ENCODE measurements at regions not wholly inside any gene's neighbourhood (a gene's known extent, or its start where the extent isn't known, plus 50 kb on each side); places are given as distances from the start of the nearest gene placed in this dataset.

DNA sequence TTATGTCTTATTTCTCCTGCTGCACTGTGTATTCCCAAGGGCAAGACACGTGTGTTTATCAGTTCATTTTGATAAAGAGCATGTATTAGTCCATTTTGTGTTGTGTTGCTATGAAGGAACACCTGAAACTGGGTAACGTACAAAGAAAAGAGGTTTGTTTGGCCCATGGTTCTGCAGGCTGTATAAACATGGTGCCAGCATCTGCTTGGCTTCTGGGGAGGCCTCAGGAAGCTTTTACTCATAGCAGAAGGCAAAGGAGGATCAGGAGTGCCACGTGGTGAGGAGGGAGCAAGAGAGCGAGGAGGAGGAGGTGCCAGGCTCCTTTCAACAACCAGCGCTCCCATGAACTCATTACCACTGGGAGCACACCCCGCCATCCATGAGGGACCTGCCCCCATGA is 214.0 kb downstream of the UQCRFS1 start:
- TF ChIP-seq SP7 (tag by site-specific recombination; IDR thresholded peaks at IDR 0.05) (no peak), ZNF354C (tag by site-specific recombination; IDR thresholded peaks at IDR 0.05; ENCODE audit: borderline replicate concordance, low read depth) (no peak), ZNF174 (tag by site-specific recombination; IDR thresholded peaks at IDR 0.05) (no peak), SP2 (tag by site-specific recombination; IDR thresholded peaks at IDR 0.05) (no peak), ZNF548 (tag by site-specific recombination; IDR thresholded peaks at IDR 0.05) (no peak), ZNF121 (tag by site-specific recombination; IDR thresholded peaks at IDR 0.05) (no peak), ZNF311 (tag by site-specific recombination; IDR thresholded peaks at IDR 0.05; ENCODE audit: borderline replicate concordance) (no peak)
- TF ChIP-seq, protein P1, sequence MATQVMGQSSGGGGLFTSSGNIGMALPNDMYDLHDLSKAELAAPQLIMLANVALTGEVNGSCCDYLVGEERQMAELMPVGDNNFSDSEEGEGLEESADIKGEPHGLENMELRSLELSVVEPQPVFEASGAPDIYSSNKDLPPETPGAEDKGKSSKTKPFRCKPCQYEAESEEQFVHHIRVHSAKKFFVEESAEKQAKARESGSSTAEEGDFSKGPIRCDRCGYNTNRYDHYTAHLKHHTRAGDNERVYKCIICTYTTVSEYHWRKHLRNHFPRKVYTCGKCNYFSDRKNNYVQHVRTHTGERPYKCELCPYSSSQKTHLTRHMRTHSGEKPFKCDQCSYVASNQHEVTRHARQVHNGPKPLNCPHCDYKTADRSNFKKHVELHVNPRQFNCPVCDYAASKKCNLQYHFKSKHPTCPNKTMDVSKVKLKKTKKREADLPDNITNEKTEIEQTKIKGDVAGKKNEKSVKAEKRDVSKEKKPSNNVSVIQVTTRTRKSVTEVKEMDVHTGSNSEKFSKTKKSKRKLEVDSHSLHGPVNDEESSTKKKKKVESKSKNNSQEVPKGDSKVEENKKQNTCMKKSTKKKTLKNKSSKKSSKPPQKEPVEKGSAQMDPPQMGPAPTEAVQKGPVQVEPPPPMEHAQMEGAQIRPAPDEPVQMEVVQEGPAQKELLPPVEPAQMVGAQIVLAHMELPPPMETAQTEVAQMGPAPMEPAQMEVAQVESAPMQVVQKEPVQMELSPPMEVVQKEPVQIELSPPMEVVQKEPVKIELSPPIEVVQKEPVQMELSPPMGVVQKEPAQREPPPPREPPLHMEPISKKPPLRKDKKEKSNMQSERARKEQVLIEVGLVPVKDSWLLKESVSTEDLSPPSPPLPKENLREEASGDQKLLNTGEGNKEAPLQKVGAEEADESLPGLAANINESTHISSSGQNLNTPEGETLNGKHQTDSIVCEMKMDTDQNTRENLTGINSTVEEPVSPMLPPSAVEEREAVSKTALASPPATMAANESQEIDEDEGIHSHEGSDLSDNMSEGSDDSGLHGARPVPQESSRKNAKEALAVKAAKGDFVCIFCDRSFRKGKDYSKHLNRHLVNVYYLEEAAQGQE (tag by site-specific recombination; IDR thresholded peaks at IDR 0.05) = no peak
- TF ChIP-seq, protein P2, sequence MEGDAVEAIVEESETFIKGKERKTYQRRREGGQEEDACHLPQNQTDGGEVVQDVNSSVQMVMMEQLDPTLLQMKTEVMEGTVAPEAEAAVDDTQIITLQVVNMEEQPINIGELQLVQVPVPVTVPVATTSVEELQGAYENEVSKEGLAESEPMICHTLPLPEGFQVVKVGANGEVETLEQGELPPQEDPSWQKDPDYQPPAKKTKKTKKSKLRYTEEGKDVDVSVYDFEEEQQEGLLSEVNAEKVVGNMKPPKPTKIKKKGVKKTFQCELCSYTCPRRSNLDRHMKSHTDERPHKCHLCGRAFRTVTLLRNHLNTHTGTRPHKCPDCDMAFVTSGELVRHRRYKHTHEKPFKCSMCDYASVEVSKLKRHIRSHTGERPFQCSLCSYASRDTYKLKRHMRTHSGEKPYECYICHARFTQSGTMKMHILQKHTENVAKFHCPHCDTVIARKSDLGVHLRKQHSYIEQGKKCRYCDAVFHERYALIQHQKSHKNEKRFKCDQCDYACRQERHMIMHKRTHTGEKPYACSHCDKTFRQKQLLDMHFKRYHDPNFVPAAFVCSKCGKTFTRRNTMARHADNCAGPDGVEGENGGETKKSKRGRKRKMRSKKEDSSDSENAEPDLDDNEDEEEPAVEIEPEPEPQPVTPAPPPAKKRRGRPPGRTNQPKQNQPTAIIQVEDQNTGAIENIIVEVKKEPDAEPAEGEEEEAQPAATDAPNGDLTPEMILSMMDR (tag by site-specific recombination; IDR thresholded peaks at IDR 0.05) = no peak
- TF ChIP-seq, protein P3, sequence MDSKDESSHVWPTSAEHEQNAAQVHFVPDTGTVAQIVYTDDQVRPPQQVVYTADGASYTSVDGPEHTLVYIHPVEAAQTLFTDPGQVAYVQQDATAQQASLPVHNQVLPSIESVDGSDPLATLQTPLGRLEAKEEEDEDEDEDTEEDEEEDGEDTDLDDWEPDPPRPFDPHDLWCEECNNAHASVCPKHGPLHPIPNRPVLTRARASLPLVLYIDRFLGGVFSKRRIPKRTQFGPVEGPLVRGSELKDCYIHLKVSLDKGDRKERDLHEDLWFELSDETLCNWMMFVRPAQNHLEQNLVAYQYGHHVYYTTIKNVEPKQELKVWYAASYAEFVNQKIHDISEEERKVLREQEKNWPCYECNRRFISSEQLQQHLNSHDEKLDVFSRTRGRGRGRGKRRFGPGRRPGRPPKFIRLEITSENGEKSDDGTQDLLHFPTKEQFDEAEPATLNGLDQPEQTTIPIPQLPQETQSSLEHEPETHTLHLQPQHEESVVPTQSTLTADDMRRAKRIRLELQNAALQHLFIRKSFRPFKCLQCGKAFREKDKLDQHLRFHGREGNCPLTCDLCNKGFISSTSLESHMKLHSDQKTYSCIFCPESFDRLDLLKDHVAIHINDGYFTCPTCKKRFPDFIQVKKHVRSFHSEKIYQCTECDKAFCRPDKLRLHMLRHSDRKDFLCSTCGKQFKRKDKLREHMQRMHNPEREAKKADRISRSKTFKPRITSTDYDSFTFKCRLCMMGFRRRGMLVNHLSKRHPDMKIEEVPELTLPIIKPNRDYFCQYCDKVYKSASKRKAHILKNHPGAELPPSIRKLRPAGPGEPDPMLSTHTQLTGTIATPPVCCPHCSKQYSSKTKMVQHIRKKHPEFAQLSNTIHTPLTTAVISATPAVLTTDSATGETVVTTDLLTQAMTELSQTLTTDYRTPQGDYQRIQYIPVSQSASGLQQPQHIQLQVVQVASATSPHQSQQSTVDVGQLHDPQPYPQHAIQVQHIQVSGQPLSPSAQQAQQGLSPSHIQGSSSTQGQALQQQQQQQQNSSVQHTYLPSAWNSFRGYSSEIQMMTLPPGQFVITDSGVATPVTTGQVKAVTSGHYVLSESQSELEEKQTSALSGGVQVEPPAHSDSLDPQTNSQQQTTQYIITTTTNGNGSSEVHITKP (tag by site-specific recombination; IDR thresholded peaks at IDR 0.05) = no peak
